T-helper 2 cell treated with Interferon-gamma antibody and Interleukin-4, amounts not matched to agents 100 ng/mL and 5 ng/mL, for 36 hours (primary cell): ENCODE measurements at regions not wholly inside any gene's neighbourhood (a gene's known extent, or its start where the extent isn't known, plus 50 kb on each side); places are given as distances from the start of the nearest gene placed in this dataset.

Source experiments
- intact Hi-C: fragments of 100-400 bp; cut with micrococcal nuclease; formaldehyde crosslinking; loops from one replicate; pipeline ENCODE4 v1.15.1; 2023

DNA sequence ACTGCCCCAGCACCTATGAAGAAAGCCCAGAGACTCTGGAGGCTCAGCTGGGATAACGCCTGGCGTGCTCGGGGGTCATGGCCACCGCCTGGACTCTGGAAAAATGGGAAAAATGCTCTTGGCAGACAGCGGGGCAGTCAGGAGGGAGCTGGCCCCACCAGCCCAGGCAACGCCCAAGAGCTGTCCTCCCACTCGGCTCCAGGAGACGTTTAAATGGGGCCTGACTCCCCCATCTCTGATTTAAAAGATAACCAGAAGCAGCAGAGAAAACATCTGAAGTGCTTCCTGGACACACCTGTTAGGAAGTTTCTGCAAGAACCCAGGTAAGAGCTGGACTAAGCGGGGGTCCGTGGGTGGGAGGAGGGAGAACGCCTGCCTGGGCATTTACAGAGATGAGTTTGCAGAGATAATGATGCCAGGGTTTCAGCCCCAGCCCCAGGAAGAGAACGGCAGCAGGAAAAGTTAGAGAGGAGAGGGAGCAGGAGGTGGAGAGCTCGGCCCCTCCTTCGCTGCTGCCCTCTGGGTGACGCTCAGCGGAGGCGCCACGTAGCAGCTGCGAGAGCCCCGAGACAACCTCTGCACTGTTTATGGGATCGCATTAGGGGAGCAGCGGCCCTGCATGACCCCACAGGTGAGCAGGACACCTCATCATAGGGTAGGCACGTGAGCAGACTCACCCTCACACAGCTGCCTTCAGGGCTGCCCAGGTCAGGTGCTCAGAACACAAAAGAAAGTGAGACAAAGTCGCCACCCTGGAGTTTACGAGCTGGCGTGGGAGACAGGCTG, 83.5 kb upstream of the INSIG1 start:
- intact Hi-C loops, result no loop called here

- intact Hi-C loops, result no loop called here
These were observed 81.9 kb upstream of the INSIG1 start for GRCh38 chr7:155215576-155216325.

- intact Hi-C loops, result no loop called here
These were observed 81.0 kb upstream of the INSIG1 start for GRCh38 chr7:155216475-155217272.

GRCh38 chr7:155217634-155218033, 80.0 kb upstream of the INSIG1 start:
- intact Hi-C loops, result no loop called here

DNA sequence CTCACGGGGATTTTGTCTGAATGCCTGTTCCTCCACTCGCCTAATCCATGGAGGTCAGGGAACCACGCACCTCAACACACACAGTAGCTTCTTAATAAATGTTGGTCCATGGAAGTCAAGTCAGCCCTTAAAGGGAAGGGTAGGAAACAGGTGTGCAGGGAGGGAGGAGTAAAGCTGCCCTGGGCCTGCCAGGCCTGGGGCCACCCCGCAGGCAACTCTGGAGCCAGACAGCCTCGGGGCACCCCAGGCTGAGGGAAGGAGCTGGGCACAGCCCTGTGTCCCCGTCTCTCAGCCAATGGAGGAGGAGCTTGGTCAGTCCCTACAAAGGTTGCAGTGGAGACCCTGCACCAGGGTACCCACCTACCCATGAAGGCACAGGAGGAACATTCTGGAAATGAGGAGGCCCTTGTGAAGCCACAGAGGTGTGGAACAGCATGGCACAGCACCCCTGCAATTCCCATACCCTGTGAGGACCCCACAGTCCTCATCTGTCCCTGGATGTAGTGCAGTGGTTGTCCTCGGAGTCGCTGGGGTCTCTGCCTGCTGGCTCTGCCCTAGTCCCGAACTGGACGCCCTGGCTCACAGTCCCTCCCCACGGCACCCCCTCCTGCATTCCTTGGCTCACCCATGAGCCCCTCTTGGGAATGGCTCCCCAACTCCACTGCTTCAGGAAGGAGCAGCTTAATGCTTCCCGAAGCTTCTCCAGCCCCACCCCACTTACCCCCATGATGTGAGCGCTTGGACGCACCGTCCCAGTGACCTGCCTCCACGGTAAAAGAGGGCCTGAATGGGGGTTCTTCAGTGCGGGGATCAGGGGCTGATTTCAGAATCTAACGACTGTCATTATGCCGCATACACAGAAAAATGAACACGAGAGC, 79.2 kb upstream of the INSIG1 start:
- intact Hi-C loops, result no loop called here

GRCh38 chr7:155219154-155219531, 78.5 kb upstream of the INSIG1 start:
- intact Hi-C loops, result no loop called here

- intact Hi-C loops, result no loop called here
These were observed 77.5 kb upstream of the INSIG1 start for GRCh38 chr7:155219947-155220769.

- intact Hi-C loops, result no loop called here
These were observed 76.8 kb upstream of the INSIG1 start for GRCh38 chr7:155220903-155221302.

GRCh38 chr7:155221547-155221946, 76.1 kb upstream of the INSIG1 start:
- intact Hi-C loops, result no loop called here

- intact Hi-C loops, result no loop called here
These were observed 75.6 kb upstream of the INSIG1 start for GRCh38 chr7:155222061-155222460.

- intact Hi-C loops, result no loop called here
These were observed 75.1 kb upstream of the INSIG1 start for GRCh38 chr7:155222573-155222972.

- intact Hi-C loops, result no loop called here
These were observed 74.7 kb upstream of the INSIG1 start for GRCh38 chr7:155223021-155223420.

DNA sequence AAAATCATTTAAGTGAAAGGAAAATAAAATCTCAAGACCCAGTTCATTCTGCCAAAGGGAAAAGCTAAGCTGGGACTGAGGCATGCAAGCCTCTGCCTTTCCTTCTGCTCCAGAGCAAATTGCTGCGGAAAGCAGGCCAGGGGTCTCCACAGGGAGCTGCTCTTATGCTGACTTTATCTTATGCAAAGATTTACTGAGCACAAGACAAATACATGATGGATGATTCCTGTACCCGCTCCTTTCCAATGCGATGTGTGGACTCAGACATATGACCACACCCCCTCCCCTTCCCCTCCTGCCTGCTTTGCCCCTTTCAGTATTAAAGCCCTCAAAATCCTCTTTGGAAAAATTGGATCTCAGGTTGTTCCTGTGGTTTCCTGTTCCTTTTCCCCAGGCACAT, 74.2 kb upstream of the INSIG1 start:
- intact Hi-C loops, result no loop called here

DNA sequence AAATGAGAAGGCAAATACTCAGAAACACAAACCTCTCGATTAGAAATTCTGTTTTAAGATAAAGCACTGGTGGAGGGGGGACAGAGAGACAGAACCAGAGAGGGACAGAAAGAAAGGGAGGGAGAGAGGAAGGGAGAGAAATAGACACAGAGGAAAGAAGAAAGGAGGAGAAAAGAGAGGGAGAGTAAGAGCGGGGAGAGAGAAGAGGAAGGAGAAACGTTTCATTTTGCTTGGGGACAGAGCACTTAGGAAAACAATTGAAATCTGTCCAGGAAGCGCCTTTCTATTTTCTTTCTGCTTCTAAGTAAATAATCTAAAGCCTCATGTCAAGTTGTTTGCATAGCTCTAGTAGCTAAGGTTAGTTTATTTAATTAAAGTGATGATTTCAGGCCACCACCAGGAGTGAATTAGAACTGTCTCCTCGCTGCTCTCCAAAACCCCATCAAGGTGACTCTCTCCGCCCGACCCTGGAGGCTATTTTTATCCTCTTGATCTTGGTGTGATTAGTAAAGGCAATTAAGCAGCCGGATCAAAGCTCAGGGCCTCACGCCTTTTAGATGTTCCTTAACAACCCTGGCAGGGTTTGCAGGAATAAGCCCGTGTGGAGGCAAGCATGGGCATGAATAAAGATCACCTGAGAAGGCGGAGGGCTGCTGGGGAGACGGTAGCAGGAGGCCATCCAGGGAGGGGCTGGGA, 73.4 kb upstream of the INSIG1 start:
- intact Hi-C loops, result no loop called here

GRCh38 chr7:155225095-155225494, 72.6 kb upstream of the INSIG1 start:
- intact Hi-C loops, result no loop called here

GRCh38 chr7:155225516-155225915, 72.2 kb upstream of the INSIG1 start:
- intact Hi-C loops, result no loop called here

DNA sequence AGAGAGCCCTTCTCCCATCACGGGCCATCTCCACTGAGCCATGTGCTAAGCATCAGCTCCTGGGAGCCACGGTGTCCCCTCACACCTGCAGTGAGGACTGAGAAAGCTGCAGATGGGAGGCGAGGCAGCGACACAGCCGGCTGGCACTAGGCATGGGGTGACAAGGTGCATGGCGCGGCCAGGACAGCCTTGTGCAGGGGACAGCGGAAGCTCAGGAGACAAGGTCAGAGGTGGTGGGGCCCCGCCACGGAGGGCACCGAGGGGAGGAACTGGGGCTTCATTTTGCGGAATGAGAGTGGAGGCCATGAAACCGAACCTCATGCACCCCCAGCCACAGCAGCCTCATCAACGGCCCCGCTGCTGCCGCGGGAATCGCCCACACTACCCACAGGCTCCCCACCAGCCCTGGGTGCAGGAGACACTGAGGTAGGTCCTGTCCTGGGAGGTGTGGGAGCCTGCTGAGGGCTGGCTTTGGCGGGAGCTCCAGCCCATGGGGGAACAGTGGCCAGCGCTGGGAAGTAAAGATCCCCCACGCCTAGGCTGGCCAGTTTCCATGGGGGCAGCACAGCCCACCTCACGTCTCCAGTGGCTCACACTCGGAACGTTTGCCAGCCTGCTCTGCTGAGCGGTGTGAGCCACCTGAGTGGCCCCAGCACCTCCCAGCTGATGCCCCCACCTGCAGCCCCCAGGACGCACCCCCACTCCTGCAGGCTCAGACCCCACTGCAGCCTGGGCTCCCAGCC, 71.2 kb upstream of the INSIG1 start:
- intact Hi-C loops, result no loop called here

DNA sequence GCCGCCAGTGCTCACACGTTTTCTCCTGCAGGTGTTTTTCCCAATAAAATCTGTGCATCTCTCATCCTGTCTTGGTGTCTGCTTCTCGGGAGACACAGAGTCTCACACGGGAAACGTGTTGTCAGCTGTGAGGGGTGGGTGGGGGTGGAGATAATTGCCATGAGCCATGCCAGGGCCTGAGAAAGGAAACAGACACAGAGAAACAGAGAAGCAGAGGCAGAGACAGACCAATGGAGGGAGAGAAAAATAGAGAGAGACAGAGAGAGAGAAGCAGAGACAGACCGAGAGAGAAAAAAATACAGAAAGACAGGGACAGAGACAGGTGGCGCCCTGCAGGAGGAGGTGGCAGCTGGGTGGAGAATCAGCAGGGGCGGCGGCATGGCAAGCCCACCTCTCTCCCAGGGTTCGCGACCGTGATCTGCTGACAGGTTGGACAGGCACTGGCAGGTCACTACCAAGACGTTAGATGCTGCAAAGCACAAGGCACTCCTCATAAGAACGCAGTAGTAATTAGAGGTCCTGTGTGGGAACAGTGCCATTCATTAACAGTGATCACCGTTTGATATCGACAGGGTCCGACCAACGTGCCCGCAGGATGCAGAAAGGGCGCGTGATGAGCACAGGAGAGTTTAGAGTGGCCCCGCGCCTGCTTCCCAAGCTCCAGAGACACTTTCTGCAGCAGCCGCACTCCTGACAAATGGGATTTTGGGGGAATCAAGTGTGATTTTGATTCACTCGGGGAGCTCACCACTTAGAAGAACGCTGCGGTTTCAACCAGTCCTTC, 70.5 kb upstream of the INSIG1 start:
- intact Hi-C loops, result no loop called here
